ENCODE measurements at regions not wholly inside any gene's neighbourhood (a gene's known extent, or its start where the extent isn't known, plus 50 kb on each side); places are given as distances from the start of the nearest gene placed in this dataset.
"Not testable (repeated sequence)": the region's sequence is repeated elsewhere in the genome, so short reads cannot be mapped to it uniquely, and the experiment has no call there.

DNA sequence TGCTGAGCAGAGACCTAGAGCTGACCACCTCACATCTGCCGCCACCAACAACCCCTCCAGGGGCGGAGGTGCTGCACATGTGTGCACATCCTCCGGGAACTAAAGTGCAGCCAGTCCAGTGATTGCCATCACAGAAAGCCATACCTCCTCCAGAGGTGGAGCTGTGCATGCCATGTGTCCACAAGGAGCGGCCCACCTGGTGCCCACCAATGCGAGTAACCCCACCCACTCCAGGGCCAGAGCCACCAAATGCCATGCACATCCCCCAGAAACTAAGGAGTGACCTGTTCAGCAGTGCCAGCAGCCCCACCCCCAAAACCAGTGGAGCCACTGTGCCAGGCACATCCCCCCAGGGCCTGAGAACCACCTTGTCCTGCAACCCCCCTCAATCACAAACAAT is 557.9 kb downstream of the UQCRFS1 start:
- DNase-seq, result no peak

DNA sequence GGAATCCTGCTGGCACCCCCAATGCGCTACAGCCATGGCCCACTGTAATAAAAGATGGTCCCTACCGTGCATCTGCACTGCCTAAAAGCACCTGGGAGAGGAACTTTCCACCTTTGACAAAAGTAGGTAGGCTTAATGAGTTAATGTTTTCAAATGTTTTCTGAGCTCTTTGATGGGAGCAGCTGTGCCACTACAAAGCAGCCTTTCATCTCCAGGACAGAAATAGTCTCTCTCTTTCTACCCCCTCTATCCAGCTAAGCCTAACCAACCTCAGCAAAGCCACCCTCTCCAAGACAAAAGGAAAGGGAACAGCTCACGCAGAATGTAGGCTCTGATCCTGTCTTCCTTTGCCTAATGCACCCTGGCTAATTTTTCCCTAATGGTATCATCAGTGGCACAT is 560.2 kb downstream of the UQCRFS1 start:
- DNase-seq, result no peak

- no peak for DNase-seq
These were observed 566.3 kb downstream of the UQCRFS1 start for GRCh38 chr19:28646629-28647028.

GRCh38 chr19:28644169-28644775 is 568.7 kb downstream of the UQCRFS1 start:
- DNase-seq, result no peak

GRCh38 chr19:28642787-28643683 is 569.9 kb downstream of the UQCRFS1 start:
- no peak for DNase-seq

- no peak for DNase-seq
These were observed 571.6 kb downstream of the UQCRFS1 start for GRCh38 chr19:28641395-28641794.

DNA sequence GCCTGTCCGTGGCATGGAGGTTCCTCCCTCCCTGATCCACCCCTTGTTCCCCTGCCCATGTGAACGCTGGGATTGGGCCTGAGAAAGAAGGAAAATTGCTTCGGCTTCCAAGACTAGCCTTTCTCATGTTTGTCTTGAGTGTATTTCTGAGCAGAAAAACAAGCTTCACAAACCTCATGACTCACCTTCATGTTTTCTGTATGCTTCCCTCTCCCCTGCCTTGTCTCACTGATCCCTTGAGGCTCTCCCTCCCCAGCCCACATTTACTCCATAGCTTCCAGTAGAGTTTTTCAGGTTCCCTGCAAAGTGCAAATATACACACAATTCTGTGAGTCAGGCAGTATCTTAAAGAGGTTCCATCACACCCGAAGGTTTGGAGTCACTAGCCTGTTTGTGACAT is 572.4 kb downstream of the UQCRFS1 start:
- DNase-seq, result no peak

DNA sequence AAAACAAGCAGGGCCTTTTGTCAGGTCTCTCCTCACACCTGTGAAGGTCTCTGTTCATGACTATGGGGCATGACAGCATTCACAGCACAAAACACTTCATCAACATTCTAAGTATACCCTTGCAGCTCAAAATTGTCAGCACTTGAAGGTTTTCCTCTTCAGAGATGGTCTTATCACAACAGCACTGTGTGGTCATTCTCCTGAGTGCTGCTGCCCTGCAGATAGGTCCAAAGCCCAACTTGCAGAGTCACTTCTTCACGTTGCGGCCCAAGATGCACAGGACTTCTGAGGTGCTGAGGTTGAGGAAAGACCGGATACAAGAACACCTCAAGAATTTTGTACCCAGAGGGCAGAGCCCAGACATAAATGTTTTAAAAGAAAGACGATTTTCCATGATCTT is 574.5 kb downstream of the UQCRFS1 start:
- no peak for DNase-seq

DNA sequence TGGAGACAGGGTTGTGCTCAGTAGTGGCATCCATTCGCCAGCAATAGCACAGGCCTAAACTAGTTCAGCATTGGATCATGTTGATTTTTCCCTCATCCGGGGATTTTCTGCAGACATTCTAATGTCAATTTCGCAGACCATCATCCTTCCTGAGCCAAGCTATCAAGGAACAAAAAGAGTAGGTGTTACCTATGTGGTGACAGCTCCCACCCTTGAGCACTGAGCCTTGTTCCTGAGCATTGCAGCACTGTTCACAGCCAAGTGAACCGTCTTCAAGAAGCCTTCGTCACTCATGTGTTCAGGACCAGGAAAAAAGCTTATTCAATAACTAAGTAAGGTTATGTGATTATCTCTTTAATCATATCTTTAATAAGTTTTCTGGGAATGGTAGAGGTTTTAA is 576.2 kb downstream of the UQCRFS1 start:
- no peak for DNase-seq

DNA sequence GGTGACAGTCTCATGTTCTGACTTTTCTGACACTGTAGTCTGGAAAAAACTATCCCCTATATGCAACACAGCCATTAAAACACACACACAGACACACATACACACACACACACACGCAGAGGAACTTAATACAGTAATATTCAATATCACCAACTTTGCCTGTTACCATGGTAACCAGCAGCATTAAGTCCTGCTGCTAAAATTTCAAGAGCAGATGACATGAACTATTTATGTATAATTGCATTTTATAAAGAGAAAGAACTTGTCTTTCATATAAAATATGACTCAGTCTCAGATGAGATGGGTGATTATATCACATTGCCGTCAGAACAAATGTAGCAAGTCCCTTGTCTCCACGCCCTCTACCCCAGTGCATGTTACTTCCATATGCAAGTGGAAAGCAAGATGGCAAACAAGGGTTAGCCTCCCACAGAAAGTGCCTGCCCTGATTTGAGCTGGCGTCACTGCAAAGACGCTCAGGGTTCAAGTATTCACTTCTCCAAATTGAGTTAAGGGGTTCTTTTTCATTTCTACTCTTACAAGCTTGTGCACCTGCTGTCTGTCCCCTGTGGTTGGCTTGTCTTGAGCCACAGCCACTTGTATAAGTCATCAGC is 576.8 kb downstream of the UQCRFS1 start:
- no peak for DNase-seq

GRCh38 chr19:28634837-28635236 is 578.1 kb downstream of the UQCRFS1 start:
- DNase-seq, result no peak

DNA sequence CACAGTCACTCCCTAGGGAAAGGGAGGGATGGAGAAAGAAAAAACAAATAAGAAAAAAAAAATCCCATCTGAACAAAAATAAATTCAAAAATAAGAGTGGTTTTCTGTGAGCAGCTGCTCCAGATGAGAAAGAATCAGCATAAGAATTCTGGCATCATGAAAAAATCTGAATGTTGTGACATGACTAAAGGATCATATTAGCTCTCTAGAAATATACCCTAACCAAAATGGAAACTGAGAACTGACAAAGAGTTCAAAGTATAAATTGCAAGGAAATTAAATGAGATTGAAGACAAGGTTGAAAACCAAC is 579.0 kb downstream of the UQCRFS1 start:
- no peak for DNase-seq

- no peak for DNase-seq
These were observed 579.5 kb downstream of the UQCRFS1 start for GRCh38 chr19:28633319-28634018.

DNA sequence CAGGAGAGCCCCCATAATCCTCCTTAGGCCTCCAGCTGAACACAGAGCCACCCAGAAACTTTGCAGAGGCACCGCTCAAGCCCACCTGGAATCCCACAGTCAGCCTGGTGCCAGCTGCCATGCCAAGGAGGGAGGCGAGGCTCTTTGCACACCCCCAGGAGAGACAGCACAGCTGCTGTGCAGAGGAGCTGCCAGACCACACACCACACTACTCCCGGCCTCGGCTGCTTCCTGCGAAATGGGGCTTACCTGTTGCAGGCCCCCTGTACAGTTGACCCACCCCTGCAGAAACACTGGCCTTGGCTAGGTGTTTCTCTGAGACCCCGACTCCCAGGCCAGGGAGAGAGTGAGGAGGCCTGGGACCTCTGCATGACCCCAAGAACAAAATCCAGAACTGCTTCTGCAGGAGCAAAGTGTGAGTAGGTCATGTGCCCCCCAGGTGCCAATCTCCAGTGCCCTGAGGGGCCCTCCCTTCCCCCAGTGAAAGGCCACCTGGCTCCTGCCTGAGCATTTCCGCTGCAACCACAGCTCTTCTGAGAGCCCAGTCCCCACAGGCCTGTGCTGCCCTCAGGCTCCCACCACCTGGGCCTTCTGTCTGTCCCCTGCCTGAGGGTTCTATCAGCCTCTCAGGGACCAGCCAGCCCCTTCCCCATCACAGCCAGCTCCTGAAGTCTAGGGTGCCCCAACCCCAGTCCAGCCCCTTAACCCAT is 580.4 kb downstream of the UQCRFS1 start:
- DNase-seq, result no peak

GRCh38 chr19:28631961-28632360 is 581.0 kb downstream of the UQCRFS1 start:
- no peak for DNase-seq

DNA sequence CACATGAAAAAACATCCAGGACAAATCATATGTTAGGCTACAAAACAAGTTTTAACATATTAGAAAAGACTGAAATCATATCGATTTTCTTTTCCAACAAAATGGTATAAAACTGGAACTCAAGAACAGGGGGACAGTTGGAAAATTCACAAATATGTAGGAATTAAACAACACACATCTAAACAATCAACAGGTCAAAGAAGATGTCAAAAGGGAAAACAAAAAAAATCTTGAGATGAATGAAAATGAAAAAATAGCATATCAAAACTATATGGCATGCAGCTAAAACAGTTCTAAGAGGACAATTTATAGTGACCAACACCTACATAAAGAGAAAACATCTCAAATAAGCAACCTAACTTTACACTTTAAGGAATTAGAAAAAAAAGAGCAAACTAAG is 585.3 kb downstream of the UQCRFS1 start:
- DNase-seq, result no peak

- DNase-seq, result not testable (repeated sequence)
These were observed 586.5 kb downstream of the UQCRFS1 start for GRCh38 chr19:28626407-28626806.

GRCh38 chr19:28619816-28620429 is 593.0 kb downstream of the UQCRFS1 start:
- DNase-seq, result no peak

- DNase-seq, result no peak
These were observed 594.4 kb downstream of the UQCRFS1 start for GRCh38 chr19:28618504-28618903.

- no peak for DNase-seq
These were observed 597.0 kb downstream of the UQCRFS1 start for GRCh38 chr19:28615966-28616365.

DNA sequence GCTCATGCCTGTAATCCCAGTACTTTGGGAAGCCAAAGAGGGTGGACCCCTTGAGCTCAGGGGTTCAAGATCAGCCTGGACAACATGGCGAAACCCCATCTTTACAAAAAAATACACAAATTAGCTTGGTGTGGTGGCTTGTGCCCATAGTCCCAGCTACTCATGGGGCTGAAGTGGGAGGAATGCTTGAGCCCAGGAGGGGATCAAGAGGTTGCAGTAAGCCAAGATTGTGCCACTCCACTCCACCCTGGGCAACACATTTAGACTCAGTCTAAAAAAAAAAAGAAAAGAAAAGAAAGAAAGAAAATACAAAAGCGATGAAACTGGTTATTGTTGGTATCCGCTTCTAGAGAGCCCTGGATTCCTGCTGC is 597.4 kb downstream of the UQCRFS1 start:
- no peak for DNase-seq

Data from DMS79 treated with DMSO at 0.1 percent for 48 hours (cell line).